Fibroblast of peridontal ligament (primary cell): ENCODE measurements at regions not wholly inside any gene's neighbourhood (a gene's known extent, or its start where the extent isn't known, plus 50 kb on each side); places are given as distances from the start of the nearest gene placed in this dataset.

Experiments
- DNase-seq: peaks from one replicate; pipeline ENCODE4 v3.0.0-alpha.2; 2010; ENCODE audit errors: extremely low read depth

DNA sequence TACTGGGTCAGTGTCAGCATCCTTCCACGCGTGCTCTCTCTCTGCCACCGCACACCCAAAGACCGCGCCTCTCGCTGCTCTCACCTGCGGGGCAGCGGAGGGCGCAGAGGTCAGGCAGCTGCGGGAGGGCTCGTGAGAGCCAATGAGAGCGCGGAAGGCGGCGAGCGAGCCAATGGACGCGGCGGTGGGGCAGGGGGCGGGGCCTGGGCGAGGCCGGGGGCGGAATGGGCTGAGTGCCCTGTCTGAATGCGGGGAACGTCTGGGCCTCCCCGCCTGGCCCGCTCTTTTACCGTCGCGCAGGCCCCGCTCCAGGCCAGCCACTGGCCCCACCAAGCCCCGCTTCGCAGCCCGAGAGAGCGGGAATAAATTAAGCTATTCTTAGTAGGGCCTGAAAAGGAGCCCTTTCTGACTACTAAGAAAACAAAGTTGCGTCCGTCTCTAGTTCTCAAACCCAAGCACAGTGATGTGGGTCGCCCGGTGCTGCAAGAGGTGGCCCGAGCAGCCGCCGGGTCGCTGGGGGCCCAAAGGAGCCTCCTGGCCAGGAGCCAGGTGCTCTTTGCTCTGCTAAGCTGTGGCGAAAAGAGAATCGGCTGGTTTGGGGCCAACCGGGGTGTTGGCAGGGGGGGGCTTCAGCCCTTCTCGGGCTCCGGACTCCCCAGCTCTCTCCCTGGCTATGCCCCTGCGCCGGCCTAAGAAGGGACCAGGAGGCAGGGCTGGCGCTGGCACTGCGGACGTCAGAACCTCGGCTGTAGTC, 81.1 kb upstream of the GLI2 start:
- DNase-seq: no peak

DNA sequence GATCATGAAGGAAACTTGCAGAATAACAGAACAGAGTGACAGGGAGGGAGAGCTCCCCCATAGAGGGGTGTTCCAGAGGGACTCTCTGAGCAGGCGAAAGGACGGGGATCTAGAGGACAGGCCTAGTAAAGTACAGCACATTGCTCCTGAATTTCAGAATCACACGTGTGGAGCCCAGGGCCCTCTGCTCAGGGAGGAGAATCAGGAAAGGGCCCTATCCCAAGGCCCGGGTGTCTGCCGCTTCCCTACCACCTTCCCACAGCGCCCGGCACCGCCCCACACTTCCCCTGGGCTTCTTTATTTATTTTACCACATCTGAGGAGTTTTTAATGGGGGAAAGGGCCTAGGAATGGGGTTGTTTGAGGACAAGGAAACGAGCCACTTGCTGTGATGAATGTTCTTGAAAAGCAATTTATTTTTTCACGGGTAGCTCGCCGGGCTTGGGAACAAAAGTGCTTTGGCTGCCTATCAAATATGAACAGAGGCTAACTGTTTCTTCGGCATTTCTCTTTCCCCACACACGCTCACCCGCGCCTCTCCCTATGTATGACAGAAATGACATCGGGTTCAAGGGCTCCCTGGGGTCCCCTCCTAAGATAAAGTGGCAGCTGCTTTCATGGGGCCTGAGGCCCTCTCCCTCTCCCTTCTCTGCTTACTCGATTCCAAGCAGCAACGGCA, 79.3 kb upstream of the GLI2 start:
- DNase-seq: no peak

DNA sequence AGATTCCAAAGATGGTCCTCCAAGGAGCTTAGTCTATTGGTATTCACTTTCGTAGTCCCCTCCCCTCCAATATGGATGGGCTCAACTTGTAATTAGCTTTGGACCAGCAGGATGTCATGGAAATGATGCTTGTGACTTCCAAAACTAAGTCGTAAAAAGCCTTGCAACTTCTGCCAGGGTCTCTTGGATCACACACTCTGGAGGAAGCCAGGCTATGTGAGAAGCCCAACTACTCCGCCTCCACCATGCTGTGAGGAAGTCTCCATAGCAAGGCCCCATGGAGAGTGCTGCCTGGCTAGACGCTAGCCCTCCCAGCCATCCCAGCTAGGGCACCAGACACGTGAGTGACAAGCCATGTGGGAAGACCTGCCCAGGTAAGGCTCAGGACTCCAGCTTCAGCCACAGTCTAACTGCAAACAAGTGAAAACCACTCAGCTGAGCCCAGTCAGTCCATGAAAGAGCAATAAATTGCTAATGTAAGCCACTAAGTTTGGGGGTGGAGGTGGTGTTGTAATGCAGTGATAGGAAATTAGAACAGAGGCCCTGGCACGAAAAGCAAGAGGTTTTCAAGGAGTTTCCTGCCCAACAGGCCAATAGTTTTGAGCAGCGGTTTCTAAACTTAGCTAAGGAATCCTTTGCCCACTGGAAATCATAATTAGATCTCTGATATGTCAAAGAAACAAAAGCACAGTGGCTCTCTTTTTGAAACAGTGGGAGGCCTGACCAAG, 77.5 kb upstream of the GLI2 start:
- no peak for DNase-seq

DNA sequence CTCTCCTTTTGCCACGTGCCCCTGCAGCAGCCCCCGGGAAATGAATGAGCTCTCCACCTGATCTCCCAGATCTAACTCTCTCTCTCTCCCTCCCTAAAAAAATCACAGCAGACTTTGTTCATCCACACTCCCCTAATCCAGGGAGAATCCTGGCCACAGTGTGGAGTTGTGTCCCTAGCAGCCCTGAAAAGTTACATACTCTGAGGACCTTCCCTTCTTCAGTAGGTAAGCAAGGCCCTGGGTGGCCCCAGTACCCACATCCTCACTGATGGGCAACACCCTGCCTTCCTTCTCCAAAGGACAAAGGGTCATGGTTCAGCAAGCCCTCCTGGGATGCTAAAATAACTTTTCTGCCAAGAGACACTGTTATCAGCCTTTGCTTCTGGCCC, 76.9 kb upstream of the GLI2 start:
- DNase-seq: no peak

DNA sequence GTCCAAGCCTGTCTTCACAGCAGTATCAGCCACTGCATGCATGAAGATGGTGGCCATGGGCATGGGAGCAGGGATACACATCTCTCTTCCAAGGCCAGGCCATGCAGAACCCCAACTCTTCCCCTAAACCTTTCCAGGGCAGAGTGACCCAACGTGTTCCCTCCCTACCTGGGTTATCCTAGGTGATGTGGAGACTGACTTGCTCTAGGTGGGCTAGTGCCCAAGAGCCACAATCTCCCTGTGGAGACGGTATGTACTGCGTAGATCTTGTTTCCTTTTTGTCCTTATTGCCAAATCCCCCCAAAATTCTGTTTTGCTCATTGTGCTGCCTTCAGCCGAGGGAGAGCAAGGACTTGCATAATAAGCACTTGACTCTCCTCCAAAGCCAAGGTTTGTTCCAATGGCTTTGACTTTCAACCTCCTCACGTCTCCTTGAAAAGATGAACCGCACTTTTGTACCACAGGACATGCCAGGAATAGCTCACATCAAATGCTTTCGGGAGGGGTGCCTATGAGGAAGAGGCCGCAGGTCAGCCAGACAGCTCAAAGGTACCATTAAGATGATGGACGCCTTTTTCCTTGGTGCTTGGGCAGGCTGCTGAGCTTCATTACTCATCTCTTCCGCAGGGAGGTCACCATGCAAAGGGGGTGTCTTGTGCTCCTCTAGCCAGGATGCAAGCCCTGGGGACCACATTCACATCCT, 76.2 kb upstream of the GLI2 start:
- no peak for DNase-seq

DNA sequence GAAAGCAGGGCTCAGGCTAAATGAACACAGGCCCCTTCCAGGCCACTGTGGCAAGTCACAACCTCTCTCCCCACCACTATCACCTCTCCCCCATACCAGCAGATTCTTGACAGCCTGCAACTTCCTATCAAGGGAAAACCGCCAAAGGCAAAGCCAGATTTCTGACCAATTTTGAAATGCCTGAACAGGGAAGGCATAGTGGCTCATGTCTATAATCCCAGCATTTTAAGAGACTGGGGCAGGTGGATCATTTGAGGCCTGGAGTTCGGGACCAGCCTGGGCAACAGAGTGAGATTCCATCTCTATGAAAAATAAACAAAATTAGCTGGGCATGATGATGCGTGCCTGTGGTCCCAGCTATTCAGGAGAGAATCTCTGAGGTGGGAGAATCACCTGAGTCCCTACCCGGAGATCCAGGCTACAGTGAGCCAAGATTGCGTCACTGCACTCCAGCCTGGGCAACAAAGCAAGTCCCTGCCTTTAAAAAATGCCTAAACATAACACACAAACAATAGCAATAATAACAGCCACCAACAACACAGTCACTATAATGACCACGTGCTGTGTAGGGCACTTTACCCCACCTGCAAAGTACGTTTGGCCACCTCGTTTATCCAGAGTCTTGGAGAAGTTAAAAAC, 75.5 kb upstream of the GLI2 start:
- DNase-seq: no peak

DNA sequence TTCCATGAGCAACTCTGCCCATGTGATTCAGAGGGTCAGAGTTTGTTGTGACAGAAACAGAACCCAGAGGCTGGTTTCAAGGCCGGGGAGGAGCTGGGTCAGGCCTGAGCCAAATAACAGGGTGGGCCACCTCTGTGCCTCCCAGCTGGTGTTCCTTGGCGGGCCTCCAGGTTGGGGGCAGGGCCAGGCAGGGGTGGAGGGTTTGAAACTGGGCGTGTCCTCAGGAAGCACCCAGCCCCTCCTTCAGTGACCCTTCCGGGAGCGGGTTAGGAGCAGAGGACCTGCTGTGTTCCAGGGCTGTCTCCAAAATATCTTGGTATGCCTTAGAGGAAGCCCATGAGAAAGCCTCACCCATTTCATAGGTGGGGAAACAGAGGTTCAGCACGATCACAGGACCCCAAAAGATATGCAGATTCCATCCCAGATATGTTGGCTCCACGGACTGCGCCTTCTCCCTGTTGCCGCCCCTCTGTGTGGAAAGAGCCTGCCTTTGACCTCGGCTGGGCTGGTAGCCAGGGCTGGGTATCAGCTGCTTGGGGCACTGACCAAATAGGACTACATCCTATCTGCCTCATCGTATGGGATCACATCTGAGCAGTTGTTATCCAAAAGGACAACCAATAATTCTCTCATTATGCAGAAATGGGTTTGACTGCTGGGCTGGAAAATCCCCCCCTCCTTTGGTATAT, 74.8 kb upstream of the GLI2 start:
- DNase-seq: no peak

DNA sequence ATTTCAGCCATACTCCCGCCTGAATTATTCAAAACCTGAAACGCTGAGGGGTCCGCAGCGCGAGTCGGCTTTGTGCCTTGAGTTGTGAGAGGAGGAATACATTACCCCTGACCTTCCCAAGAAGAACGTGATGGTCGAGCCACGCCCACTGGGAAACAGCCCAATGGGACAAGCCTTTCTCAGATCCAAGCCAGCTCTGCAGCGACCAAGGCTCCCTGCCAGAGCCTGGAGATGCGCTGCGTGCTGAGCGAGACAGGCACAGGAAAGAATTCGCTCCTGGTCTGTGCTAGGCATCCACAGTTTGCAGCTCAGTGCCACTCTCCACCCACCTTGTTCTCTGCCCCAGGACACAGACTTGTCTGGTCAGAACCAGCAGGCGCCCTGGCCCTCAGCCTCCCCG, 74.1 kb upstream of the GLI2 start:
- no peak for DNase-seq

DNA sequence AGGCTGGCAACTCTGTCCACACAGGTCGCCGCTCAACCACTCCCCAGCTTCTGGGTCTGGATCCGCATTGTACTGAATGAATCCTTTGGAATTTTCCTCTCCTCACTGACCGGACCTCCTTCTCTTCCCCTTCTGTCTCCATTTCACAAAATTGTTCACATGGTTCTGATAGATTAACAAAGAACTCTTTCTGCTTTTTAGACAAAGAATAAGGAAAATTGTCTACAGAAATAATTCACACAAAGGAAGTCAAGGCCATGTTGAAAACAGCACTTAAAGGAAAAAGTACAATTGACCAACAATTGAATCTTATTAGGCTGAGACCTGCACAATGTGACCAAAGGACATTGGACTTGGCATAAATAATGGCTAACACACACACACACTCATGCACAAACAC, 73.6 kb upstream of the GLI2 start:
- no peak for DNase-seq

DNA sequence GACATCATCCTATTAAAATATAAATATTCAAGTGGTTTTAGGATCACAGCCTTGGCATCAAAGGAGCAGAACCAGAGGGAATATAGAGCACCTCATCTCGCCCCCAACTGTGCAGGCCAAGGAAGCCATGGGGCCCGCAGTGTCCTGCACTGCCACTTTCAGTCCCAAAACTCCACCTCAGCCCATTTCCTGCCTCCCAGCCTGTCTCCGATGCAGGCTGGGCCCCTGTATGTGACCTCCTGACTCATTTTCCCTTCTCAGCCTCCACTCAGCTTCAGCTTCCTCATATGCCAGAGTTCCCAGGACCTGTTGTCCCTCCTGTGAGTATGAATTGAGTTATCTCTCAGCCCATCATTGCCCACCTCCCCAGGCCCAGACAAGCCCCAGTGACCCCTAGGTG, 72.9 kb upstream of the GLI2 start:
- DNase-seq: no peak

DNA sequence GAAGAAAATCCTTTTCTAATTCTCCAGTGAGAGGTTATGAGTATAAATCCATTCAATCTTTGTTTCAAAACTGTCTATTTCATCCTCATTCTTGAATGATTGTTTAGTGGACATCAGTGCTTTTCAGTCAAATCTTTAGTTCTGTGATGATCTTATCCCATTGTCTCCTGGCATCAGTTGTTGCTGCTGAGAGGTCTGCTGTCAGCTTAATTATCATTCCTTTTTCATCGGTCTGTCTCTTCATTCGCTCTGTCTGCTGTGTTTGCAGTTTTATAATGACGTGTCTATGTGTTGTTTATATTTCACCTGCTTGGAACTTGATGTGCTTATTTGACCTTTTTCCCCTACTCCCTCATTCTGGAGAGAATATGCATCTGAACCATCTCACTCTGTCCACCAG, 69.2 kb upstream of the GLI2 start:
- DNase-seq: no peak

DNA sequence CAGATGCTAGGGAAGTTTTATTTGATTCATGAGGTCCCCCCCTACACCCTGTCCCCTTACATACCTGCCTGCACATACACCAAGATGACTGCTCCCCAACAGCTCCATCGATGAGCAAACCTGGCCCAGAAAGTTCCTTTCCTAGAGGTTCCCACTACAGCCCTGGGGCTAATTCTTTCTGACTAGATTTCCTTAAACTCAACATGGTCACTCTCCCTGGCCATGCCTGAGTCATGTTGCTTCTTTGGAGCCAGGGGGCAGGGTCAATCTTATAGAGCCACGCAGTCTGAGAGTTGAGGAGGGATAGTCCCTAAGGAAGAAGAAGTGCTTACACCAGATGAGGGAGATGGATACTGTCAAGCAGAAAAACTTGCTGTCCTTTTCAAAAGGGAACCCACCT, 67.7 kb upstream of the GLI2 start:
- no peak for DNase-seq

DNA sequence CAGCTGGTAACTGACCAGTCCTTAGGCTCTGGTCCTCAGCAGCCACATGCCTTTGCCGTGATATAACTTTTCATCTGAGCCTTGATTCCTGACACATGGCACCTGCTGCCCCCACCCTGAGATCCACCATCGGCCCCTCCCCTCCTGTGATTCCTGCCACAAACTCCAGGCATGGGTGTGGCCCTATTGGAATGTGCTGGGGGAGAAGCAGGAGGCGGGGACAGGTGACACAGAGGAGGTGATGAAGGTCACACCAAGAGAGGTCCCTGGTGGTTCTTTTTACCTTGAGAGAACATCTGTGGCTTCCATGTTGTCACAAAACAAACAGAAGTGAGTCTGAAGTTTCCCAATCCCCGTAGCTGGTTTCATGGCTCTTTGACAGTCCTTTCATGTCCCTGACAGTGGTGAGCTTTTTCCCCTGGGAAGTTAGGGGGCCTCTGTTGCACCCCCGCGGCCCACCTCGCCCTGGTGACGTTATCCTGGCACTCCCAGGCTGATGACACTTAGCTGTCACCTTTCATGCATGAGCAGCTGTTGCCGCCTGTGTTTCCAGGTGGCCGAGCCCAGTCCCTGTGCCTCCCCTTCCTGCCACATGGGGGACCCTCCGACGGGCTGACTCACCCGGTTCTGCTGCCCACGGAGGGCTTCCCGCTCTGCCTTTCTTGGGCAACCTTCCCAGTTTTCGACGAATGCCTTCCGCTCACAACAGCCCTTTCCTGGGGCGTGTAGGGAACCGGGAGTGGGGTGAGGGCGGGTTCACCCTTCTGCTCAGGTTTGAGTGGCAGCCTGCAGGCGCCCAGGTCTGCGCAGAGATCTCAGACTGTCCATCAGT, 66.3 kb upstream of the GLI2 start:
- DNase-seq: no peak

DNA sequence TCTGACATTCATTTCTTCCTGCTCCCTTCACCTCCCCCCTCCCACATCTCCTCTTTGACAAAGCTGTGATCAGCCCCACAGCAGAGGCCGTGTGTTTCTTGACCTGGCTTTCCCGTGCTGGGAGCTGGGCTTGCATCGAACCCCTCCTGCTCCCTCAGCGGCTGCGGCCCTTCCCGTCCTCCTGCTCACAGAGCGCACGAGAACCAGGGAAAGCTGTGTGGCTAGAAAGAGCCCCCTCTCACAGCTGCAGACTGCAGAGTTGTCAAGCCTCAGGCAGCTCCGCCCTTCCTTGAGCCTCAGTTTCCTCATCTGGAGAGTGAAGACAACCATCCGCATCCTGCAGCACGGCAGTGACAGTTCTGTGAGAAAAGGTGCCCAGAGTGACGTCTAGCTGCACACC, 65.7 kb upstream of the GLI2 start:
- DNase-seq: no peak

DNA sequence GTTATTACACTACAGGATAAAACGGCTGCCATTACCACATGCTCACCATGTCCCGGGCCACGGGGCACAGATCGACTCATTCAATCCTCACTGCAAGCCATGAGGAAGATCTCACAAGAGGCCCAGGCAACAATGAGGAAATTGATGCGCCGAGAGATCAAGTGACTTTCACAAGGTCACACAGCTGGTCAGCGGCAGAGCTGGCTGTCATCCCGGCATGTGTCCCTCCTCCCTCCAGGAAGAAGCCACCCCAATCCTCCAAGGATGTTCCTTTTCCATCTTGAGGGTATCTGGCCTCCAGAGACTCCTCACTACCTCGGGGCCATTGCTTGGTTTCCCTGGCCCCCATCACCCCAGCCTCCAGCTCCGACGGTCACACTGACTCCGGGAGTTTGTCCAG, 65.3 kb upstream of the GLI2 start:
- no peak for DNase-seq

DNA sequence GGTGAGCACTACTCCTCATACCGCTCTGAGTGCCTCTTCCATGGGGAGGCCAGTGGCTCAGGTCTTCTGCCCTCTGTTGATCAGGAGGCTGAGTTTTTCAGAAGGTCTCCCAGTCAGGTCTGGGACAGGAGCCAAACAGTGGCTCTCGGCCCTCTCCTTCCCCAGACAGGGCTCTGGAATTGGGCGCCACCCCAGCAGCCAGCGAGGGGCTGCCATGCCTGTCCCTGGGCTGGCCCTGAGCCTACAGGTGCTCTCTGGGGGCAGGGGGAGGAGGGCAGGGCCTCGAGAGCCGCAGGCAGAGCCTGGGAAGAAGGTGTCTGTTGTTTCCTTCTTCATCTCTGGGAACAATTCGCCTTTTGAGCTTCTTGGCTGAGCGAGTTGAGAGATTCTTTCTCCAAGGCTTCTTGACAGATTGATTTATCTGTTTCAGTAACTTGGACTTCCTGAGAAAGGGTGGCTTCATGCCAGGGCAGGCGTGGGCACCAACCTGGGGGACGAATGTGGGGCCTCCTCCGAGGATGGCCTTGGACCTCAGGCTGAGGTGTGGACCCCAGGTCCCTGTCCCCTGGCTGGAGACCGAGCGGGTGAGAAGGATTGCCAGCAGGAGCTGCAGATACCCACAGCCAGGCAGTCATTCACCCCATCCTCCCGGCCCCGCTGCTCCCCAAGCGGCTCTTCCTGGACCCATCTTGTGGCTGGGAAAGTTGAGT, 64.7 kb upstream of the GLI2 start:
- no peak for DNase-seq

DNA sequence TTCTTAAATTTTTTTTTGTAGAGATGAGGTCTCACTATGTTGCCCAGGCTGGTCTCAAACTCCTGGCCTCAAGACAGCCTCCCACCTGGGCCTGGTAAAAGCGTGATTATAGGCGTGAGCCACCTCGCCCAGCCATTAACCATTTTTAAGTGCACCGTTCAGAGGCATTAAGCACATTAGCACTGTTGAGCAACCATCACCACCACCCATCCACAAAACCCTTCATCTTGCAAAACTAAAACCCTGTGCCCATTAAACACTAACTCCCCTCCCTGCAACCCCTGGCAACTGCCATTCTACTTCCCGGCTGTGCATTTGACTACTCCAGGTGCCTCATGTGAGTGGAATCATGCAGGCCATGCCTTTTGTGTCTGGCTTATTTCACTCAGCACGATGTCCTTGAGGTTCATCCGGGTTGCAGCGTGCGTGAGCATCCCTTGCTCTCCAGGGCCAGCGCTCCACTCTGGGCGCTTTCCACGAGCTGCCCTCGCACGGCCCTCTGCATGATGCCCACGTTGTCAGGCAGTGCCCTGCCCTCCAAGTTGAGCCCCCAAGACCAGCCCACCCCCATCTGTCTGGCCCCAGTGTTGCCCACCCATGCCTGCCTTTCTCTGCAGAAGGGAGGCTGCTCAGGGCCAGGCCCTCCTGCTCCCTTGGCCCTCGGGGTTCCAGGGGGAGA, 63.0 kb upstream of the GLI2 start:
- DNase-seq: no peak

DNA sequence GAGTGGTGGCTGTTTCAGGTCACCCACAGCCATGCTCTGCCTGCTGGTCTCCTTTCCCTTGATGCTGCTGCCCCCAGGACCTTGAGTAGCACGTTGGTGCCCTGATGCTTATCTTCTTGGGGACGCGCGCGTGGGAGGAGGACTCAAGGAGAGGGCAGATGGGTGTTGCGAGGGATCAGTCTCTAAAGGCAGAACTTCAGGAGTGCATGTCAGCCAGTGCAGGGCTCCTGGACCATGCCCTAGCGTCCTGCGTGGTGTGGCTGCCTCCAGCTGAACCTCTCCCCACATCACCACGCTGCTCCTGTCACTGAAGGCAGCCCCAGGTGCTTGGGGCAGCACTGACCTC, 62.5 kb upstream of the GLI2 start:
- no peak for DNase-seq

DNA sequence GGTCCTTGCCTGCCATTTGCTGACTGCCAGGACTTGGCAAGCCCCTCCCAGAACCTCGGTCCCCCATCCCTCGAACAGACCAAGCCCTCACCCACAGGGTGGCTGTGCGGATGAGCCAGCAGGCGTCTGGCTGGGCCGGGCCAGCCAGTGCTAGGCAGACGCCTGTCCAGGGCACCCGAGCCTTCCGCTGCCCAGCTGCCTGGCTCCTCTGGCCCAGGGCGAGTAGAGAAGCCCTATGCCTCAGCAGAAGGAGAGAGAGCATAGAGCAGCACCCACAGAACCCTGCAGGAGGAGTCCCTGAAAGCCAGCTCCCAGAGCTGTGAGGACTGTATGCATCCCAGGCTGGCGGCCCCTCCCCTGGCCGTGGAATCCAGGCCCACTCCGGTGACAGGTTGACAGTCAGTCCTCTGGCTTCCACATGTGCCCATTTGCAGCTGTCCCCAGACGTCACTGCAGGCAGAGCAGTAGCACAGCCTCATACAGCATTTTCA, 62.1 kb upstream of the GLI2 start:
- DNase-seq: no peak
